ENCODE measurements at regions not wholly inside any gene's neighbourhood (a gene's known extent, or its start where the extent isn't known, plus 50 kb on each side); places are given as distances from the start of the nearest gene placed in this dataset.

DNA sequence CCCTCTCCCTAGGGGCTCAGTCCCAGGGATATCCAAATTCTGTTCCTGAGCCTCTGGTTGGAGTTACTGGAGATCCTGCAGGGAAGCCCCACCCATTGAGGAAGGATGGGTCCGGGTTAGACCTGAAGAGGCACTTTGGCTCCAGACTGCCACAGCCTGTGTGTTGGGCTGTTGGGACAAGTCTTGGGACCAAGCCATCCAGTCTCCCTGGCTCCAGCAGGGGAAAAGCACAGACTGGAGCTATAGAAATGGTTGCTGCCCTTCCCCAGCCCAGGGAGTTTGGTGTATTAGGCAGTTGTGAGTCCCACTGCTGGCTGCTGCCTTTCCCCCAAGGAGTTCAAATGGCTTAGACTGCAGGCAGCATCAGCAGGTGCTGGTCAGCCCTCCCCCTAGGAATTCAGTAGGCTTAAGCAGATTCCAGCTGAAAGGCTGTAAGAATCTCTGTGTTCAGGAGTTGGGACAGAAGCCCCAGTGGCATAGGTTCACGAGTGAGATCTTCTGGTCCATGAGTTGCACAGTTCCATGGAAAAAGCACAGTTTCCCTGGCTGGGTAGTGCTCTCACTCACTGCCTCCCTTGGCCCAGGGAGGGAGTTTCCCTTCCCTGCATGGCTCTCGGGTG lies 344.0 kb upstream of the EPHA5 start:
- TF ChIP-seq FOXM1 (IDR thresholded peaks at IDR 0.05; ENCODE audit: borderline replicate concordance): no peak
- TF ChIP-seq BHLHE40 (IDR thresholded peaks at IDR 0.05; ENCODE audit: borderline replicate concordance): no peak
- no peak for TF ChIP-seq SP1 (IDR thresholded peaks at IDR 0.05)
- no peak for TF ChIP-seq SUZ12 (IDR thresholded peaks at IDR 0.05)
- TF ChIP-seq ZNF384 (IDR thresholded peaks at IDR 0.05): no peak
- no peak for TF ChIP-seq L3MBTL2 (conservative IDR thresholded peaks at IDR 0.05)
